ENCODE measurements at regions not wholly inside any gene's neighbourhood (a gene's known extent, or its start where the extent isn't known, plus 50 kb on each side); places are given as distances from the start of the nearest gene placed in this dataset.
"Not testable (repeated sequence)": the region's sequence is repeated elsewhere in the genome, so short reads cannot be mapped to it uniquely, and the experiment has no call there.

DNA sequence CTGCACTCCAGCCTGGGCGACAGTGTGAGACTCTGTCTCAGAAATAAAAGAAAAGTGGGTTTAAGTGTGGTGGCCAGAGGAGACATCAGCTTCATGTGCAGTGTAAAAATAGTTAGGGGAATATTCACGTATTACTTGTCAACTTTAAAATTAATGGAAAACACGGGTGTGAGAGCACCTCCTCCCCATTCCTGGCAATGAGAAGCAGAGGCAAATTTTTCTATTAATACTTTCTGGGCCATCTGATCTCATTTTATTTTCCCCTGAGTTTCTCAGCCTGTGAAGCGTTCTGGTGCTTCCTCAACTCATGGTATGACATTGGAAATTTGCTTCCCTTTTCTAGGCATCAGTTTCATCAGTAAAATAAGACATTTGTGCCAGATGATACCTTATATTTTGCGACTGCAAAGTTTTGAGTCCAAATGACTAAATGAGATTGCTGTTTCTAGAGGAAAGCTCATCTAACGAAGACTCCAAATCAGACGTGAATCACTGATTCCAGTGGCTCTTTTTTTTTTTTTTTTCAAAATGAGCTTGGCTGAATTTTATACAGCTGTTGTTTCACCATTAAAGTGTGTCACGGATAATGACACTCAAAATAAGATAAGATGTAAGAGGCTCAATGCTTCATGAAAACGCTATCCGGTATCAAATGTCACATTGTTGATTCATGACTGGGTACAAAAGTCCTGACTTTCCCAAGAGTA is 104.6 kb downstream of the MSX2 start:
- no peak for DNase-seq

DNA sequence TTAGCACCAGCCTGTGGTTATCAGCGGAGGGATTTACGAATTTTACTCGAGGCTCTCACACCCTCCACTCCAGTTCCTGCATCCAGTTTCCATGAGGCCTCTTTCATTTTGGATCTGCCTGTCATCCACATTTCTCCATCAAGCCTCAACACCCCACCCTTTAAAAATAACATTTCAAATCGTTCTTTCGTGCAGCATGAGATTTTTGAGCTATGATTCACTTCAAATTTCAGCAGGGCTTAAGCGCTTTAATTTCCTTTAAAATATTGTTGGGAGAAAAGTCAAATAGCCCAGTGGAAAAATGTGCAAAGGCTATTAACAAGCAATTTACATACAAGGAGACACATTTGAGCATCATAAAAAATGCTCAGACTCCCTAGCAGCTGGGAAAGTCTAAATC is 103.2 kb downstream of the MSX2 start:
- no peak for DNase-seq

DNA sequence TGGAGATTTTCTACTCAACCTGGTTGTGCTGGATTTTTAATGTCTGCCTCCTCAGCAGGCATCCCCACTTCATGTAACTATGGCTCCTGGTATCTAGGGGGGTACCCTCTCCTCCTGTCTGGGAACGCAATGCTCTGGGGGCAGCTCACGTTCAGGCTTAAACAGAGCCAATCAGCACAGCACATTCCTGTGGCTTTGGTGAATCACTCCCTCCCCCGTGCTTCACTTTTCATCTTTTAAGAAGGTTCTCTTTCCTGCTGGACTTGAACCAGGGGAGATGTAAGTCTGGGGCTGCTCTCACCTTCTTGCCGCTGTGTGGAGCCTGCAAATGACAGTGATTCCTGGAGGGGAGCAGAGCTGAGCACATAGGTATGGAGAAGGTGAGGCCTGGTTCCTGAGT is 101.2 kb downstream of the MSX2 start:
- no peak for DNase-seq

DNA sequence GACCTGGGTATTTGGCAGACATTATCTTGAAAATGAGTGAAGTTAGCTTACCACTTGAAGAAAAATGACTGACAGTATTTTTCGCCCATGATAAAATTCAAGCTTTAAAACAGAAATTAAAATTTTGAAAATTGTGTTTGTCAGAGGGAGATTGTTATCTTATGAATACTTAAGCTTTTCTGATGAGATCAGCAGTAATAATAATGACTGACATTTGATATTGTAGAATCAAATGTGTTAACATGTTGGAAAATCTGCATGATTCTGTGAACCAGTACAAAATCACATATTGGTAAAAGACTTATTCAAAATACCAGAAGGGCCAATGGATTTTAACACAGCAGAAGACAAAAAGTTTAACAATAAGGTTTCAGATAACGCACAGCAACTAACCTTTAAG is 94.0 kb downstream of the MSX2 start:
- DNase-seq: no peak

DNA sequence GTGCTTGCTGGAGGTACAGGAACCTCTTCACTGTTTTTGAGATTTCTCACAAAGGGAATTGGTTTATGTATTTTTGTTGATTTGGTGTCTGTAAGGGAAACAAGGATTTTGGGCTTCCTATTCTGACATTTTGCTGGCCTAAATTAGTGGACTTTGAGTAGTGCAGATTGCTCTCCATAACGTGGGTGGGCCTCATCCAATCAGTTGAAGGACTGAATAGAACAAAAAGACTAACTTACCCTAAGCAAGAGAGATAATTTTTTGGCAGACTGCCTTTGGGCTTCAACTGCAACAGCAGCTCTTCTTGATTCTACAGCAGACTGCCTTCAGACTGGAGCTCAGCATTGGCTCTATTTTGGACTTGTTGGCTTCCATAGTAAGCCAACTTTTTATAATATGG is 93.2 kb downstream of the MSX2 start:
- DNase-seq: no peak

DNA sequence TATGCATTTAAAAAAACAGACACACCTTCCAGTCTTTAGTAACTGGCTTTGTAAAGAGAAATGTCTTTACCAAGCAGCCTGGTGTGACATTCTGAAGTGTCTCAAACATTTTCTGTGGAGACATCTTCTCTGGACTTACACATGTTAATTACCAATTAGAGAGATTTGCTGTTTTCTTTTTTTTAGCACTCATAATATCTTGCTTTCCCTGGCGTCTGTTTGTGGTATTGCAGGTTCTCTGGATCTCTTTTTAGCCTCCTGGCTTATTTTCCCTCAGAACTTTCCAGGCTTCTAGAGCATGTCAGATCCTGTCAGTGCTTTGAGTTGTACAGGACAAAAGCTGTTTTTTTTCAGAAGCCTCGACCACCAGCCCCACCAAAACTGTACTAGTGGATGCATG is 92.5 kb downstream of the MSX2 start:
- DNase-seq: no peak

DNA sequence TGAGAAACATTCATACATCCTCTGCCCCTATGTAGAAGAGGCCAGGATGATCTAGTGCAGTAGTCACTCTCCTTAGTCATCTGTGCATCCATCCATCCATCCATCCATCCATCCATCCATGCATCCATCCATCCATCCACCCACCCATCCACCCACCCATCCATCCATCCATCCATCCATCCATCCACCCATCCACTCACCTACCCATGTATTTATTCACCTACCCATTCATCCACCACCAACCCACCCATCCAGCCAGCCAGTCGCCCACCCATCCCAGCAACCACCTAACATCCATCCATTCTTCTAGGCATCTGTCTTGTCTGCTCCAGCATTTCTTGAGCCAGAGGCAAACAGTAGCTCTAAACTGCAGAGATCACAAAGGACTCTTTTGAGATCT is 87.1 kb downstream of the MSX2 start:
- DNase-seq: no peak

DNA sequence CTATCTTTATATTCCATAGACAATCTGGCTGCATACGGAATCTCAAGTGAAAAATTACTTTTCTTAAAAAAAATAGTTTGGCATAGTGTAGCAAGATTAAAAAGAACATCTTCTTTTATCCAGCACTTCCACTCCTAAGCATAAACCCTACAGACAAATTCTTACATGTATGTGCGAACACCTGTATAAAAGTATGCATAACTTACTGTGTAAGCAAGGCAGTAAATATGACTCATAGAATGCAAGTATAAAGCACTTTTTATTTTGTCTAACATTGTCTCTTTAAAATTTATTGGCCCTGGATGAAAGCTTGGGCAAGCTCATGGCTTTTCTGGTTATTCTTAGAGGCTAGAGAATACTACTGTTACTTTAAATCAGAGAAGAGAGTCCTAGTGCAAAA is 86.4 kb downstream of the MSX2 start:
- DNase-seq: no peak

DNA sequence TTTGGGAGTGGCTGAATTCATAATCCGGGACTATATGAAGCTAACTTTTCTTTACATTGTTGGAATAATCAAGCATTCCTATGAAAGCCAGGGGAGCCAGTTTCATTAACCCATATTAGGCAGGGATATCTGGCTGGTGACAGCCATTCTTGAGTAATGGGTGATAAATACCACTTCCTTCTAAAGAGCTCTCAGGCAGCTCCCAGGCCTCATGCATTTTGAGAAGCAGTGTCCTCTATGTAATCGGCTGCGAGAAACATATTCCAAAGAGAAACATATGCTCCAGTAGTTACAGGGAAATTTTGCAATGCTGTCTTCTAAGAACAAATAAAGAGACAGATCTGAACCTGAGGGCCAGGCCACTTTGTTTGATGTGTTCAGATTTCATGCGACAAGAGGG is 83.1 kb downstream of the MSX2 start:
- no peak for DNase-seq

DNA sequence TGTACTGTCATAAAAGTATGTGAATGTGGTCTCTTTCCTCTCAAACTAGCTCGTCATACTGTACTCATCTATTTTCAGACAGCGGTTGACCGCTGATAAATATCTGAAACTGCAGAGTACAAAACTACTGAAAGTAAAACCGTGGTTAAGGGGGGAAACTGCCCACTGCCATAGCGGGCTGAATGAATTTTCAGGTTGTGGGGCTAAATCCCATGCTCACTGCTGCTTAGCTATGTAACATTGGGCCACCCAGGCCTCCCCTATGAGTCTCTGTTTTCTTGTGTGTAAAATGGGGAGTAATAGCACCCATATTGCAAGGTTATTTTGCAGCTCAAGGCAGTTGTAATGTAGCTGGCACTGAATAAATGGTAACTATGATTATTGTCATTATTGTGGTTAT is 82.3 kb downstream of the MSX2 start:
- DNase-seq: no peak

DNA sequence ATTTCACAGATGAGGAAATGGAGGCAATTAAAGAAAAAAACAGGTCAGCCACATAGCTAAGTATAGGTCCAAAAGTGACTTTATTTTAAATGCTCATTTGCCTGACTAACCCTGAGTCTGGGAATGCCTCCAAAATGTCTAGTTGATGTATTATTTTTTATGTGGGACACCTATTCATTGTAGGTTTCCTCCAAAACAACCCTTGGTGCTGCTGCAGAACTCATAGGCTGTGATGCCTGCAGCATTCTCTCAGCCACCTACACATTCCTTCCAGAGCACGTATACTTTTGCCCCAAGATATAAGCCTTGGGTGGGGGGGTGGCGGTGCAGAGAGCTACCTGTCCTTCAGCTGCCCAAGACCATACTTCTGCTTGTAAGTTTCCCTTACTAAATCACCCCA is 77.4 kb downstream of the MSX2 start:
- no peak for DNase-seq

DNA sequence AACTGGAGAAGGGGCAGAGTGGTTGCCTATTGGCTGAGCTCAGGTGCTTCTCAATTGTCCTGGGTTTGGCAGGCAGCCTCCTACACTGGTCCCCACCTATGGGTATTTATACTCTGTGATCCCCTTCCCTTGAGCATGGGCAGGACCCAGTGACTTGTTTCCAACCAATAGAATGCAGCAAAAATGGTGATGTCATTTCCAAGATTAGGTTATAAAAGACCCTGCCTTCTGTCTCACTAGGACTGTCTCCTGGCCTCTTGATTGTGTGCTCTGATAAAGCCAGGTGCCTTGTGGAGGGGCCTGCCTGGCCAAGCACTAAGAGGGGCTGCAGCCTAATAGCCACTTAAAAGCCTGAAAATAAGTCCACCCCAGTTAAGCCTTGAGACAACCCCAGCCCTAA is 76.1 kb downstream of the MSX2 start:
- no peak for DNase-seq

DNA sequence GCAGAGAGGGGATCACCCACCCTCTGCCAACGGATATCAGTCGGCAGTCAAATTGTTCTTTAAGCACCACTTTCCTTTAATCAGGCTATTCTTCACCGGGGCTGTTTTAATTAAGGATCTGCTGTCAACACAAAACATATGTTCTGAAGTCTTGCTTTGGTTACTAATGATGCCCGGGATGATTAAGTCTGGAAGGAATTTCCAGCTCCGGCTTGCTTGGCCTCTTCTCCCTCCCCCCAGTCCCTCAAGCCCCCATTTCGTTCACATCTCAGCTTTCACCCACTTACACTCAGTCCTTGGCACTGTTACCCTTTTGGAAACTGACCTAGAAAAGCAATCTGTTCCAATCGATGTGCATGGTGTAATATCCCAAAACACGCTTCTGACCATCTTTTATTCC is 74.7 kb downstream of the MSX2 start:
- no peak for DNase-seq

DNA sequence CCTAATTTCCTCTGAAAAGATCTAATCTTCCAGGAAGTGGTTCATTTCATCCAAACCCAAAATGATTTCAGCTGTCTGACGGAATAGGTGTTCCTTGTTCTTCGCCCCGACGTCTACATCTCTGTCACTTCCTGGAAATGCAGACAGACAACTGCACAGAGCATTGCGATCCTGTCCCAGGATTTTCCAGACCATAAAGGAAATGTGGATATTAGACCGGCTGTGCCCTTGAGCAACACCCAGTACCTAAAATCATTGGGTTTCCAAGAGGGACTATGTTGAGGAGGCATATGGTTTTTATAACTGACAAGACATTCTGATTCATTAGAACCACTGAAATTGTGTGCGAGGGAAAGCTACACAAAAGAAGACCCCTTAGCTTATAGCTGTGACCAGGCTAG is 74.2 kb downstream of the MSX2 start:
- DNase-seq: no peak

DNA sequence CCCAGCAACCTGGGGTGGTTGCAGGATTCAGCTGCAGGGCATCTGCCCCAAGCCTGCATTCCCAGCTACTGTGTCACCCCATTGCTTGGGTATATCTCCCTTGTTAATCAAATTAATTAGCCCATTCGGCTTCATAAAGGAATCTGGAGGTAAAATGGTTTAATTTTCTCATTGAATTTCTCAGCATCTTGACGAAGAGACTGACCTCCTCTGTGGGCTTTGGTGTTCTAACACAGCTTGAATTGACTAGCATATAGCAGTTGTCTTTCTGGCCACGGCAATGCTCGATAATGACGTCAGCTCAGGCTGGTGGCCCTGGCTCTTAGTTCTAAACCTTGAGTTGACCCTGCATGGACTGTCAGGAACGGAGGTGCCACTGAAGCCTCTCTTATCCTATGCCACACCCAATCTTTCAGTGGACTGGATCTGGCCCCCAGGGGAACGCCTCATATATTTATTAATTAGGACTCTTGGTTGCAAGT is 72.4 kb downstream of the MSX2 start:
- DNase-seq: no peak

DNA sequence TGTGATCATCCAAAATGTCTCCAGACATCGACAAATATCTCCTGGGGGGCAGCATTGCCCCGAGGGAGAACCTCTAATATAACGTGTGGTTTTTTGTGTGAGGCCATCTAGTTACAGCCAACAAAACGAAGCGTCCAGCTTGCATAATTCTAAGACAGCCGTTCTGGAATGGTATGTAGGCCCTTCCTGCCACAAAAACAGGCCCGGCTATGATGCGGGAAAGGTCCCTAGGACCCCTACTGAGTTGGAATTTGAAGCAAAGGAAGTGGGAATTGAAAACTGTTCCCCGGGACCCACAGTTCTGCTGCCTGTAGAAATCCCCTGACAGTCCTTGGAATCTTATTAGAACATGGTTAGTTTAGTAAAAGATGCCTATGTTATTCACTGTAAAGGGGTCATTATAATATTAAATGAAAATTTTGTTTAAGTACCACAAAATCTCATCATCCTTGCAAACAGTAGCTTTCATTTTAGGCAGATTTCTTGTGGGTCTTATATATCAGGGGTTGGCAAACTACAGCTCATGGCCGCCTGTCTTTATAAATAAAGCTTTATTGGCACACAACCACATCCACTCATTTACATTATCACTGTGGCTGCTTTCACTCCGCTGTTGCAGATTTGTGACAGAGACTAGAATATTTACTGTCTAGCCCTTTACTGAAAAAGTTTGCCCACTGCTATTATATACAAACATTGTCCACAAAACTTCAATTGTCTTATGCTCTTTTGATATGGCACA is 70.7 kb downstream of the MSX2 start:
- DNase-seq: no peak

DNA sequence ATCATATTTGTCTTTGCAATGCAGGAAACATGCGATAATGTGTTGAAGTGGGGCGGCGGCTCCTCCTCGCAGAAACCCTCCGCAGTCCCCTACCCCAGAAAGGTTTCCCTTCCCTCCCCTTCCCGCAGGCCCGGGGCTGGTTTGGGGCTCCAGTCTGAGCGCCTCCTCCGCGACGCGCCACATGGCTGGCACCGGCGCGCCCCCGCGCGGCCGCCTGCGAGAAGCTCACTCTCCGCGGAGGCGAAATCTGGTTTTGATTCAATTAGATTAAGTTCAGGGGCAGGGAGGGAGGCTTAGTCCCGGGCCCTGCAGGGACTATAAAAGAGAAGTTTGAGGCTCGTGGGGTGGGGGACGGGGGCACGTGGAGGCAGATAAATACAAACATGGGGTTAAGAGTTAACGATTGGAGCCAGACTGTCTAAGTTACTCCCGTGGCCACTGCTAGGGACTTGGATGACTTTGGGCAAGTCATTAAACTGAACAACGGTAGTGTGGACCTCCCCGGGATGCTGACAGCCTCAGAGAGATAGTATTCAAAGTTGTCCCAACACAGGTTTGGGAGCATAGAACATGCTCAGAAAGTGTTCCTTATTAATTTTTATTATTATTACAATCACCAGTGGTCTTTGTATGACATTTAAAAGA is 69.4 kb downstream of the MSX2 start:
- DNase-seq: peak; percentile 38

DNA sequence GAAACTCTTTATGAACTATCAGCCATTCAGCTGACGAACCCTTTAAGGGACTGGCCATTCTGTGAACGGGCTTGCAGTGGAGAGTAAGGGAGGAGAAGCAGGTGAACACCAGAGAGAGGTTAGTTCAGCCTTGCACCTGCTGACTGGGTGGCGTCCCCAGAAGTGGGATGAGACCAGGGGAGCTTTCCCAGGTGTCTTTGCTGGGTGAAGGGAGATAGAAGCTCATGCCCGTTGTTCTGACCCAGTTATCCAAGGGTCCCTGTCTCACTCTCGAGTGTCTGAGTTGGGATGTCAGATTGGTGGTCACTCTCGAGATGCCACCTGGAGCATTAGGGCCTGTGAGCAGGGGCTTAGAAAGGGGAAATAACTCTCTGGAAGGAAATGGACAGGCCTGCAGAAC is 68.7 kb downstream of the MSX2 start:
- DNase-seq: no peak

DNA sequence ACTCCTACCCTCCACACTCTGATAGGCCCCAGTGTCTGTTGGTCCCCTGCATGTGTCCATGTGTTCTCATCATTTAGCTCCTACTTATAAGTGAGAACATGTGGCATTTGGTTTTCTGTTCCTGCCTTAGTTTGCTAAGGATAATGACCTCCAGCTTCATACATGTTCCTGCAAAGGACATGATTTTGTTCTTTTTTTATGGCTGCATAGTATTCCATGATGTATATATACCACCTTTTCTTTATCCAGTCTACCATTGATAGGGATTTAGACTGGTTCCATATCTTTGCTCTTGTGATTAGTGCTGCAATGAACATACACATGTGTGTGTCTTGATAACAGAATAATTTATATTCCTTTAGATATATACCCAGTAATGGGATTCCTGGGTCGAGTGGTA is 67.9 kb downstream of the MSX2 start:
- not testable (repeated sequence) for DNase-seq

DNA sequence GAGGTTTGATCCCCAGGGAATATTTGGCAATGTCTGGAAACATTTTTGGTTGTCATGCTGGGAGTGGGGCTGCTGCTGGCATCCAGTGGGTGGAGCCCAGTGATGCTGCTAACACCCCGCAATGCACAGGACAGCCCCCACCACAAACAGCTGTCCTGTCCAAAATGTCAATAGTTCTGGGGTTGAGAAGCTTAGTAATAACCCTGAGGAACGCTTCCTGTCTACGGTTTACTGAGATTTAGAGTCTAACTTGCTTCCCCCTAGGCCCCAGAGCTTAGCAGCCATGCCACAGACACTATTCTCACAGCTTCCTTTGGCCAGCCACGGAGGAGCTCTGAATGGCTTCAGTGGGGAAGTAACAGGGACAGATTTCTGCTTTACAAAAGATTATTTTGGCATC is 66.5 kb downstream of the MSX2 start:
- no peak for DNase-seq

DNA sequence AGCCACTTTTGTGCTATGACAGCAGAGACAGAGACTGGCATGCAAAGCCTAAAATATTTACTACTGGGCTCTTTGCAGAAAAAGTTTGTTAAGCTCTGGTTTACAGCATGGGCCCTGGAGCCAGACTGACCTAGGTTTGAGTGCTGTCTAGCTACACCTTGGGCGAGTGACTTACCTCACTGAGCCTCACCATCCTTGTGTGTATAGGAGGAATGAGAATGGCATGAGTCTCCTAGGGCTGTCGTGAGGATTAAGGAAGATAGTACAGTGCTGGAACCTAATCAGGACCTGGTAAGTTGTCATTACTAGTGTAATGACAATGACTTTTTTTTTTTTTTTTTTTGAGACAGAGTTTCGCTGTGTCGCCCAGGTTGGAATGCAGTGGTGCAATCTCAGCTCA is 65.2 kb downstream of the MSX2 start:
- DNase-seq: no peak

DNA sequence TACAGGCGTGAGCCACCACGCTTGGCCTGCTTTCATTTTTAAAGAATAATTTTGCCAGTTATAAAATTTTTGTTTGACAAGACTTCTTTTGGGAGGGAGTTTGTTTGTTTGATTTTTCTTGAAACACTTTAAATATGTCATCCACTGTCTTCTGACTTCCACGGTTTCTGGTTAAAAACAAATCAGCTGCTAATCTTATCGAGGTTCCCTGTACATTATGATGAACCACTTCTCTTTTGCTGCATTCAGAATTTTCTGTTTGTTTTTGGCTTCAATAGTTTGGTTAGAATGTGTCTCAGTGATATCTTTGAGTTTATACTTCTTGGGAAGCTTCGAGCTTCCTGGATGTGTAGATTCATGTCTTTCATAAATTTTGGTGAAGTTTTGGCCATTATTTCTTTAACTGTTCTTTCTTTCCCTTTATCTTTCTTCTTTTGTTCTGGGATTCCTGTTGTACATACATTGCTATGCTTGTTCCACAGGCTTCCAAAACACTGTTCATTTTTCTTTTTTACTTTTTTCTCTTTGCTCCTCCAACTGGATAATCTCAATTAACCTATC is 60.8 kb downstream of the MSX2 start:
- no peak for DNase-seq
